ENCODE measurements at regions not wholly inside any gene's neighbourhood (a gene's known extent, or its start where the extent isn't known, plus 50 kb on each side); places are given as distances from the start of the nearest gene placed in this dataset.

- DNase-seq (ENCODE audit: low read depth): no peak
- TF ChIP-seq CTCF (IDR thresholded peaks at IDR 0.05; ENCODE audit: control insufficient read depth, insufficient read depth, low read depth, low read length, missing control alignments): no peak
- no peak overlapping the region for H3K4me3 ChIP-seq (ENCODE audit: control insufficient read depth, low read depth, low read length)
Measured at GRCh38 chr11:25876456-25876965, 455.4 kb upstream of the ANO3 start.

GRCh38 chr11:25886036-25886435, 445.9 kb upstream of the ANO3 start:
- TF ChIP-seq CTCF (IDR thresholded peaks at IDR 0.05; ENCODE audit: control insufficient read depth, insufficient read depth, low read depth, low read length, missing control alignments): no peak
- no peak for DNase-seq (ENCODE audit: low read depth)

GRCh38 chr11:25890626-25891260, 441.2 kb upstream of the ANO3 start:
- no peak for DNase-seq (ENCODE audit: low read depth)
- TF ChIP-seq CTCF (IDR thresholded peaks at IDR 0.05; ENCODE audit: control insufficient read depth, insufficient read depth, low read depth, low read length, missing control alignments): no peak

More at GRCh38 chr11:25886036-25886435, 445.9 kb upstream of the ANO3 start:
- H3K4me3 ChIP-seq (ENCODE audit: control insufficient read depth, low read depth, low read length): no peak overlapping the region

GRCh38 chr11:25891960-25892359, 440.0 kb upstream of the ANO3 start:
- no peak for DNase-seq (ENCODE audit: low read depth)

More at GRCh38 chr11:25890626-25891260, 441.2 kb upstream of the ANO3 start:
- no peak overlapping the region for H3K4me3 ChIP-seq (ENCODE audit: control insufficient read depth, low read depth, low read length)

GRCh38 chr11:25899617-25900160, 432.2 kb upstream of the ANO3 start:
- TF ChIP-seq CTCF (IDR thresholded peaks at IDR 0.05; ENCODE audit: control insufficient read depth, insufficient read depth, low read depth, low read length, missing control alignments): no peak
- no peak for DNase-seq (ENCODE audit: low read depth)
- no peak overlapping the region for H3K4me3 ChIP-seq (ENCODE audit: control insufficient read depth, low read depth, low read length)

More at GRCh38 chr11:25891960-25892359, 440.0 kb upstream of the ANO3 start:
- no peak overlapping the region for H3K4me3 ChIP-seq (ENCODE audit: control insufficient read depth, low read depth, low read length)
- no peak for TF ChIP-seq CTCF (IDR thresholded peaks at IDR 0.05; ENCODE audit: control insufficient read depth, insufficient read depth, low read depth, low read length, missing control alignments)

- no peak for DNase-seq (ENCODE audit: low read depth)
- TF ChIP-seq CTCF (IDR thresholded peaks at IDR 0.05; ENCODE audit: control insufficient read depth, insufficient read depth, low read depth, low read length, missing control alignments): no peak
Measured at GRCh38 chr11:25900814-25901213, 431.1 kb upstream of the ANO3 start.

More at GRCh38 chr11:25900814-25901213, 431.1 kb upstream of the ANO3 start:
- H3K4me3 ChIP-seq (ENCODE audit: control insufficient read depth, low read depth, low read length): no peak overlapping the region

Measured in AG09309 (cell line).